SK-N-SH (cell line): ENCODE measurements at regions not wholly inside any gene's neighbourhood (a gene's known extent, or its start where the extent isn't known, plus 50 kb on each side); places are given as distances from the start of the nearest gene placed in this dataset.

ENCODE experiments used
- CTCF ChIA-PET: fragments of 300-600, 350-600 bp; formaldehyde crosslinking; extraction: SDS; loops from one replicate; lab custom pipeline; 2021; lab: Yijun Ruan, JAX
- POLR2A ChIA-PET: fragments of 350-600 bp; sonication (Branson Sonifier 250); formaldehyde crosslinking; extraction: SDS; loops from one replicate; lab custom pipeline; 2020; ENCODE audit warnings: antibody characterized with exemption, inconsistent platforms; lab: Yijun Ruan, JAX
- DNase-seq: peaks from one replicate; pipeline ENCODE4 v3.0.0; 2012
- H2AFZ ChIP-seq: fragments of 200-600 bp; sonication (generic); 2 replicates; pipeline ENCODE4 v1.8.1; 2016; ENCODE audit warnings: antibody characterized with exemption, mild to moderate bottlenecking, low read depth
- H3F3A ChIP-seq: fragments of 200-600 bp; sonication (generic); replicated peaks from 2 replicates; pipeline ENCODE3; 2016; ENCODE audit warnings: antibody characterized with exemption, mild to moderate bottlenecking; ENCODE audit not compliant: insufficient read depth
- H3K27ac ChIP-seq, 2 experiments: fragments of 200-500 bp in 1 of 2; fragments of 200-600 bp in 1 of 2; sonication (Bioruptor generic) in 1 of 2; sonication (generic), shearing (Covaris generic) in 1 of 2; 2 replicates each; pipeline versions ENCODE4 v1.5.1 to v1.6.1; 2014 to 2016; ENCODE audit warnings: low read depth in 2 of 2, inconsistent platforms in 1 of 2, low read length in 1 of 2, mild to moderate bottlenecking in 1 of 2, mixed read lengths in 1 of 2
- H3K27me3 ChIP-seq: fragments of 200-600 bp; sonication (generic), shearing (Covaris generic); 2 replicates; pipeline ENCODE4 v1.6.1; 2016; ENCODE audit warnings: mixed run types; ENCODE audit not compliant: insufficient read depth
- H3K36me3 ChIP-seq, 2 experiments: fragments of 200-500 bp in 1 of 2; fragments of 200-600 bp in 1 of 2; sonication (Bioruptor generic) in 1 of 2; sonication (generic) in 1 of 2; replicated peaks in 1 of 2; 2 replicates each; pipeline versions ENCODE3 to v1.5.1; 2014 to 2016; ENCODE audit warnings: low read length in 1 of 2, mild to moderate bottlenecking in 1 of 2; ENCODE audit not compliant: insufficient read depth in 2 of 2, control insufficient read depth in 1 of 2
- H3K4me1 ChIP-seq, 2 experiments: fragments of 200-500 bp in 1 of 2; fragments of 200-600 bp in 1 of 2; sonication (Bioruptor generic) in 1 of 2; sonication (generic), shearing (Covaris generic) in 1 of 2; 2 replicates each; pipeline versions ENCODE4 v1.5.1 to v1.6.1; 2014 to 2016; ENCODE audit warnings: low read depth in 1 of 2, low read length in 1 of 2, mixed run types in 1 of 2; ENCODE audit not compliant: insufficient read depth in 2 of 2, control insufficient read depth in 1 of 2
- H3K4me2 ChIP-seq: fragments of 200-600 bp; sonication (generic), shearing (Covaris generic); 2 replicates; pipeline ENCODE4 v1.6.1; 2017; ENCODE audit warnings: mixed run types
- H3K4me3 ChIP-seq, 2 experiments: fragments of 200-500 bp in 1 of 2; fragments of 200-600 bp in 1 of 2; sonication (Bioruptor generic) in 1 of 2; sonication (generic), shearing (Covaris generic) in 1 of 2; 2 replicates each; pipeline versions ENCODE4 v1.5.1 to v1.8.1; 2014 to 2016; ENCODE audit warnings: low read depth in 2 of 2, inconsistent platforms in 1 of 2, low read length in 1 of 2, mild to moderate bottlenecking in 1 of 2, mixed read lengths in 1 of 2, moderate library complexity in 1 of 2
- H3K79me2 ChIP-seq: fragments of 200-600 bp; sonication (generic); 2 replicates; pipeline ENCODE4 v1.8.1; 2017; ENCODE audit warnings: mild to moderate bottlenecking; ENCODE audit not compliant: insufficient read depth
- H3K9ac ChIP-seq: fragments of 200-600 bp; sonication (generic); 2 replicates; pipeline ENCODE4 v1.6.1; 2017; ENCODE audit warnings: mixed run types
- H3K9me2 ChIP-seq: fragments of 200-600 bp; sonication (generic); 2 replicates; pipeline ENCODE4 v1.6.1; 2017; ENCODE audit warnings: mixed run types
- H3K9me3 ChIP-seq: fragments of 200-600 bp; sonication (generic); 2 replicates; pipeline ENCODE4 v1.6.1; 2017; ENCODE audit warnings: mixed run types, mild to moderate bottlenecking, moderate library complexity
- H4K20me1 ChIP-seq: fragments of 200-600 bp; sonication (generic); 2 replicates; pipeline ENCODE4 v1.6.1; 2017; ENCODE audit warnings: mild to moderate bottlenecking, mixed run types; ENCODE audit not compliant: insufficient read depth
- CHD2 ChIP-seq: fragments of 150-350 bp; IDR thresholded peaks from 2 replicates; pipeline ENCODE4 v1.6.1; 2018; ENCODE audit warnings: low read length; ENCODE audit not compliant: partially characterized antibody
- CTCF ChIP-seq: fragments of 200-600 bp; sonication (generic); IDR thresholded peaks from 2 replicates; pipeline ENCODE4 v1.6.1; 2017; ENCODE audit warnings: antibody characterized with exemption, mild to moderate bottlenecking, moderate library complexity
- EZH2phosphoT487 ChIP-seq: fragments of 200-600 bp; sonication (generic); IDR thresholded peaks from 2 replicates; pipeline ENCODE4 v1.6.1; 2017; ENCODE audit warnings: low read depth, mixed run types, mild to moderate bottlenecking, antibody characterized with exemption, moderate library complexity, borderline replicate concordance
- FOSL2 ChIP-seq: IDR thresholded peaks from 2 replicates; pipeline ENCODE4 v1.4.0; 2012; ENCODE audit warnings: low read depth, mild to moderate bottlenecking, moderate library complexity, borderline replicate concordance
- GABPA ChIP-seq: IDR thresholded peaks from 2 replicates; pipeline ENCODE4 v1.4.0; 2012; ENCODE audit warnings: low read depth, mild to moderate bottlenecking
- MEF2A ChIP-seq: IDR thresholded peaks from 2 replicates; pipeline ENCODE4 v1.4.0; 2012; ENCODE audit warnings: low read depth, borderline replicate concordance
- NFIC ChIP-seq: IDR thresholded peaks from 2 replicates; pipeline ENCODE4 v1.4.0; 2012; ENCODE audit warnings: borderline replicate concordance
- NRF1 ChIP-seq: IDR thresholded peaks from 2 replicates; pipeline ENCODE4 v1.6.1; 2012; ENCODE audit warnings: low read depth, mild to moderate bottlenecking, low read length
- RAD21 ChIP-seq: IDR thresholded peaks from 2 replicates; pipeline ENCODE4 v1.6.1; 2012; ENCODE audit warnings: mild to moderate bottlenecking, low read length
- RCOR1 ChIP-seq: fragments of 150-350 bp; IDR thresholded peaks from 2 replicates; pipeline ENCODE4 v1.6.1; 2017; ENCODE audit warnings: antibody characterized with exemption, low read length
- RXRA ChIP-seq: IDR thresholded peaks from 2 replicates; pipeline ENCODE4 v1.4.0; 2012; ENCODE audit warnings: low read depth, mild to moderate bottlenecking, borderline replicate concordance
- SIN3A ChIP-seq: IDR thresholded peaks from 2 replicates; pipeline ENCODE4 v1.6.1; 2012; ENCODE audit warnings: low read depth, mild to moderate bottlenecking, low read length, moderate library complexity, borderline replicate concordance
- SMC3 ChIP-seq: IDR thresholded peaks from 2 replicates; pipeline ENCODE4 v1.6.1; 2012; ENCODE audit warnings: low read depth, low read length, improper control_type of control experiment
- TCF12 ChIP-seq: IDR thresholded peaks from 2 replicates; pipeline ENCODE4 v1.4.0; 2012
- ZBTB33 ChIP-seq: IDR thresholded peaks from 2 replicates; pipeline ENCODE4 v1.4.0; 2012; ENCODE audit warnings: low read depth, borderline replicate concordance
- WGBS: methylation state at CpG from one replicate; pipeline ENCODE4 v1.1.6; 2017; ENCODE audit warnings: low lambda C conversion rate; 5-methylcytosine and 5-hydroxymethylcytosine counted together
- TF ChIP-seq, protein P1 (sequence below): IDR thresholded peaks from 2 replicates; pipeline ENCODE4; 2012

- TF ChIP-seq CTCF (no peak), EZH2phosphoT487 (no peak), RXRA (no peak), SMC3 (no peak), MEF2A (no peak), GABPA (no peak), FOSL2 (no peak), CHD2 (no peak), TCF12 (no peak), SIN3A (no peak), RCOR1 (no peak), ZBTB33 (no peak), NFIC (no peak), RAD21 (no peak), NRF1 (no peak)
- TF ChIP-seq, protein P1, sequence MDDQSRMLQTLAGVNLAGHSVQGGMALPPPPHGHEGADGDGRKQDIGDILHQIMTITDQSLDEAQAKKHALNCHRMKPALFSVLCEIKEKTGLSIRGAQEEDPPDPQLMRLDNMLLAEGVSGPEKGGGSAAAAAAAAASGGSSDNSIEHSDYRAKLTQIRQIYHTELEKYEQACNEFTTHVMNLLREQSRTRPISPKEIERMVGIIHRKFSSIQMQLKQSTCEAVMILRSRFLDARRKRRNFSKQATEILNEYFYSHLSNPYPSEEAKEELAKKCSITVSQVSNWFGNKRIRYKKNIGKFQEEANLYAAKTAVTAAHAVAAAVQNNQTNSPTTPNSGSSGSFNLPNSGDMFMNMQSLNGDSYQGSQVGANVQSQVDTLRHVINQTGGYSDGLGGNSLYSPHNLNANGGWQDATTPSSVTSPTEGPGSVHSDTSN = no peak
- no peaks in the 10 kb centered on the region for H3F3A ChIP-seq
- no peaks in the 10 kb centered on the region for H3K9me2 ChIP-seq
- no peak overlapping the region for H2AFZ ChIP-seq
- peaks cover 0 to 2% of the 10 kb centered on the region in 2 experiments; a peak in 1 of 4 replicates for H3K4me1 ChIP-seq
- H3K9ac ChIP-seq = no peak overlapping the region
- H3K27ac ChIP-seq = no peak overlapping the region
- no peak overlapping the region for H3K4me3 ChIP-seq
- no peaks in the 10 kb centered on the region for H3K9me3 ChIP-seq
- peak; percentile 4 for DNase-seq
- WGBS = 45% methylated on average over 15 of the region's 23 CpGs
- ChIA-PET POLR2A (no interaction called here), CTCF (interaction anchor here (0.7 to 1.4 kb wide), 3 partner anchors 9 to 249 kb away, joined by 3 to 5 read pairs (median 4); no protein-coding TSS in a partner anchor)
- no peaks in the 10 kb centered on the region for H3K36me3 ChIP-seq
- no peaks in the 10 kb centered on the region for H4K20me1 ChIP-seq
- no peak overlapping the region for H3K4me2 ChIP-seq
- no peaks in the 10 kb centered on the region for H3K27me3 ChIP-seq
- no peaks in the 10 kb centered on the region for H3K79me2 ChIP-seq
Measured at GRCh38 chr10:131702531-131703356, 198.1 kb upstream of the PPP2R2D start.
